Choroid plexus epithelial cell (primary cell): ENCODE measurements at regions not wholly inside any gene's neighbourhood (a gene's known extent, or its start where the extent isn't known, plus 50 kb on each side); places are given as distances from the start of the nearest gene placed in this dataset.
"Not testable (repeated sequence)": the region's sequence is repeated elsewhere in the genome, so short reads cannot be mapped to it uniquely, and the experiment has no call there.

Experiments
- DNase-seq: peaks from one replicate; pipeline ENCODE4 v3.0.0-alpha.2; 2010; ENCODE audit warnings: low read depth
- H3K4me3 ChIP-seq: 2 replicates; pipeline ENCODE4 v1.5.1; 2011; ENCODE audit warnings: low read depth, mild to moderate bottlenecking, control low read depth, low read length, moderate library complexity
- CTCF ChIP-seq: conservative IDR thresholded peaks from 2 replicates; pipeline ENCODE4 v1.5.1; 2011; ENCODE audit warnings: low read depth, mild to moderate bottlenecking, control low read depth, inconsistent platforms, low read length, moderate library complexity

GRCh38 chr4:123025398-123025797, 103.0 kb upstream of the NUDT6 start:
- no peak for DNase-seq
- TF ChIP-seq CTCF, result no peak
- no peak overlapping the region for H3K4me3 ChIP-seq

DNA sequence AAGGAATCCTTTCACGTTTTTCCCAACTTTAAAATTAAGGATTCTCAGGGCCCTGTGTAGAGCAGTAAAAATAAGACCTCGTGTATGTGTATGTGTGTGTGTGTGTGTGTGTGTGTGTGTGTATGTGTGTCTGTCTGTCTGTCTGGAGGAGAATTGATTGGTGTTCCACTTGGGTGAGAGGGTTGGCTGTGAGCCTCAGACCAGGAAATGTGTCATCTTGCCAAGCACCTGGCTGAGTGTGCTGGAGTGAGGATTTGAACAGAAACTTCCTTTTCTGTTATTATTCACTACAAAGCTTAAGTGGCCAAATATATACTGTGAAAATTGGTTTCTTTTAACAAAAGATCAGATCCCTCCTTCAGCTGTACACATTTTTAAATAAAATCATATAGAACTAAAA, 103.6 kb upstream of the NUDT6 start:
- H3K4me3 ChIP-seq, result not testable (repeated sequence)
- DNase-seq, result peak; percentile 61

GRCh38 chr4:123031664-123032063, 109.3 kb upstream of the NUDT6 start:
- DNase-seq, result no peak
- TF ChIP-seq CTCF, result no peak
- H3K4me3 ChIP-seq, result no peak overlapping the region

DNA sequence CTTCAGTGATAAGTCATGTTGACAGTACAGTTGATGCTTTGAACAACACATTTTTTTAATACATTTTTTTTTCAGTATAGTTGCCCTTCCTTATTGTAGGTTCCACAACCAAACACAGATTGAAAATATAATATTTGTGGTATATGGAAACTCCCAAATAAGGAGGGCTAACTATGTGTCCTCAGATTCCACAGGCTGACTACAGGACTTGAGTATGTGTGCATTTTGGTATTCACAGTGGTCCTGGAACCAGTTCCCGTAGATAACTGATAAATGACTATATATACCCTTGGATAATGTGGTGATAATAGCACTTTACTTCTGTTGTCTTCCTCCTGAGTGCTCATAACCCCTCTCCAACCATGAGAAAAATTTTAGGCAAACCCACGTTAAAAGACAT, 111.6 kb upstream of the NUDT6 start:
- H3K4me3 ChIP-seq, result no peak overlapping the region
- no peak for TF ChIP-seq CTCF
- no peak for DNase-seq

DNA sequence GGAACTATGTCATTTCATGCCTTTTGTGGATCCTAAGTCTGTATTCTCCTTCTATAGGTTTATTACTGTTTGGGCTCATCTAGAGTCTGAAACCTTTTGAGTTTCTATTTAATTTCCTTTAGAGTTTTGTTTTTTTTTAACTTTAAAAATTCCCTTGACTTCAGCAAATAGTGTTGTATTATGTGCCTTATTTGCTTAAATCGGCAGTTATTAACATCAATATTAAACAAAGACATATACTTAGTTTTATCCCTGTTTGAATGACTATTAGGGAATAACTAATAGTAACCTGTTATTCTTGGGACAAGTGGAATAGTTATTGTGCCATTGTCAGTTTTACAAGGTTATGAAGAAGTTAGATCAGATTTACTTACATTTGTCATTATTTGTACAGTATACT, 112.8 kb upstream of the NUDT6 start:
- H3K4me3 ChIP-seq, result no peak overlapping the region
- TF ChIP-seq CTCF, result no peak
- no peak for DNase-seq

DNA sequence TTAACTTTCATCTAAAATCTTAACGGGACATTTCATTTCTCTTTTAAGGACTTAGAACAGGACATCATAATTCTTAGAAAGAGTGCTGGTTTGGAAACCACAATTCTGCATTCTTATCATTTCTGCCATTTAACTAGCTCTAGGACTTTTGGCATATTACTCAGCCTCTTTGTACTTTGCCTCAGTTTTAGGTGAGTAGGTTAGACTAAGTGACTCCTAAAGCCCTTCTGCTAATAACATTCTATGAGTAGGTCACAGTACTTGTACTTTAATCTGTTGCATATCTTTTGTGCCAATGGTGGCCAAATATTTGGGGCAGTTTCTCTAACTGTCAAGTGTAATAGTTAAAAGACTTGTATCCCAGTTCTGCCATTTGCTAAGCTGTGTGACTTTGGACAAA, 115.4 kb upstream of the NUDT6 start:
- no peak for TF ChIP-seq CTCF
- peak; percentile 71 for DNase-seq
- no peak overlapping the region for H3K4me3 ChIP-seq

DNA sequence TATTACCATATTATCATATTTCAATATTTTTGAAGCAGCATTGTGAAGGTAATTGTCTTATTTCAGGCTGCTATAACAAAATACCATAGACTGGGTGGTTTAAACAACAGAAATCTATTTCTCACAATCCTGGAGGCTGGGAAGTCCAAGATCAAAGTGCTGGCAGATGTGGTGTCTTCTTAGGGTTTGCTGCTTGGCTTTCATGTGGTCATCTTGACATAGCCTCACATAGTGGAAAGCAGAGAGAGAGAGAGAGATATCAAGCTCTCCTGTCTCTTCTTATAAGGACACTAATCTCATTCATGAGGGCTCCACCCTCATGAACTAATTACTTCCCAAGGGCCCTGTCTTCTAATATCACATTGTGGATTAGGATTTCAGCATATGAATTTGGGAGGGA, 119.7 kb upstream of the NUDT6 start:
- no peak overlapping the region for H3K4me3 ChIP-seq
- DNase-seq, result no peak
- TF ChIP-seq CTCF, result no peak

- DNase-seq, result peak; percentile 17
- no peak for TF ChIP-seq CTCF
- no peak overlapping the region for H3K4me3 ChIP-seq
Observed at GRCh38 chr4:123043013-123043412, 120.6 kb upstream of the NUDT6 start.
